ENCODE measurements at regions not wholly inside any gene's neighbourhood (a gene's known extent, or its start where the extent isn't known, plus 50 kb on each side); places are given as distances from the start of the nearest gene placed in this dataset.

DNA sequence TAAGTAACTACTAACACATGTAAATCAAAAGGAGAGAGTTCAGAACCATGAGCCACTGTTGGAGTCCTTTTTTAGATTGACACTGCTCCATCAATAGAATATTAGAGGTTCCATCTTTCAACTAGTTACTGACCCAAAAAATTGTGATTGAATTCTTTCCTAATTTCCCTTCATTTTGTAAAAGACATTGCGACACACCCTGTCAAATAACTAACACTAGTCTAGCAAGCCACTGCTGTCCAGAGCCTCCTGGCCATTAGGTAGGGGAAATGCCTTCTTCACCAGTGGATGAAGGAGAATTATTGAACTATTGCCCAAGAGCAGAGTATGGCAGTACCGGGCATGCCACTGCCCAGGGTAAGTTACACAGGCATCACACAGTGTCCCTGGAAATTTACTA lies 282.3 kb downstream of the FOXA2 start:
- WGBS, result 79% methylated on average over 2 of the region's 2 CpGs
- Histone ChIP-seq H3K9ac (ENCODE audit: low read depth in 1 of 2, low read length in 2 of 2) (no peak overlapping the region), H3K36me3 (ENCODE audit: control insufficient read depth in 4 of 4, insufficient read depth in 3 of 4, low read depth in 1 of 4, low read length in 3 of 4) (no peaks in the 10 kb centered on the region), H3K4me3 (ENCODE audit: low read depth in 1 of 3, low read length in 3 of 3) (no peak overlapping the region), H3K27ac (ENCODE audit: low read depth in 1 of 2, low read length in 2 of 2) (no peak overlapping the region), H3K9me3 (ENCODE audit: control insufficient read depth in 4 of 4, low read length in 3 of 4) (no peaks in the 10 kb centered on the region), H3K27me3 (ENCODE audit: control insufficient read depth in 4 of 4, insufficient read depth in 4 of 4, low read length in 3 of 4) (no peaks in the 10 kb centered on the region), H3K4me1 (ENCODE audit: control insufficient read depth in 4 of 4, insufficient read depth in 4 of 4, low read length in 3 of 4) (no peaks in the 10 kb centered on the region)
- DNase-seq (ENCODE audit: low spot score), result no peak
- TF ChIP-seq TAF1 (conservative IDR thresholded peaks at IDR 0.05), result no peak
- no peak for TF ChIP-seq RAD21 (IDR thresholded peaks at IDR 0.05)
- no peak for TF ChIP-seq REST (IDR thresholded peaks at IDR 0.05)
- TF ChIP-seq RXRA (IDR thresholded peaks at IDR 0.05), result no peak
- TF ChIP-seq SP1 (IDR thresholded peaks at IDR 0.05), result no peak
- TF ChIP-seq ZBTB33 (IDR thresholded peaks at IDR 0.05), result no peak
- no peak for TF ChIP-seq NR2F2 (IDR thresholded peaks at IDR 0.05)
- no peak for TF ChIP-seq GABPA (IDR thresholded peaks at IDR 0.05 in 1 of 2, conservative IDR thresholded peaks at IDR 0.05 in 1 of 2)
- no peak for TF ChIP-seq JUND (IDR thresholded peaks at IDR 0.05)
- TF ChIP-seq HNF4A (conservative IDR thresholded peaks at IDR 0.05), result no peak
- no peak for TF ChIP-seq FOXA1 (IDR thresholded peaks at IDR 0.05)
- no peak for TF ChIP-seq YY1 (IDR thresholded peaks at IDR 0.05)
- no peak for TF ChIP-seq ATF3 (IDR thresholded peaks at IDR 0.05)
- TF ChIP-seq, protein P1, sequence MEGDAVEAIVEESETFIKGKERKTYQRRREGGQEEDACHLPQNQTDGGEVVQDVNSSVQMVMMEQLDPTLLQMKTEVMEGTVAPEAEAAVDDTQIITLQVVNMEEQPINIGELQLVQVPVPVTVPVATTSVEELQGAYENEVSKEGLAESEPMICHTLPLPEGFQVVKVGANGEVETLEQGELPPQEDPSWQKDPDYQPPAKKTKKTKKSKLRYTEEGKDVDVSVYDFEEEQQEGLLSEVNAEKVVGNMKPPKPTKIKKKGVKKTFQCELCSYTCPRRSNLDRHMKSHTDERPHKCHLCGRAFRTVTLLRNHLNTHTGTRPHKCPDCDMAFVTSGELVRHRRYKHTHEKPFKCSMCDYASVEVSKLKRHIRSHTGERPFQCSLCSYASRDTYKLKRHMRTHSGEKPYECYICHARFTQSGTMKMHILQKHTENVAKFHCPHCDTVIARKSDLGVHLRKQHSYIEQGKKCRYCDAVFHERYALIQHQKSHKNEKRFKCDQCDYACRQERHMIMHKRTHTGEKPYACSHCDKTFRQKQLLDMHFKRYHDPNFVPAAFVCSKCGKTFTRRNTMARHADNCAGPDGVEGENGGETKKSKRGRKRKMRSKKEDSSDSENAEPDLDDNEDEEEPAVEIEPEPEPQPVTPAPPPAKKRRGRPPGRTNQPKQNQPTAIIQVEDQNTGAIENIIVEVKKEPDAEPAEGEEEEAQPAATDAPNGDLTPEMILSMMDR (IDR thresholded peaks at IDR 0.05; ENCODE audit: low read depth, low read length, missing input control), result no peak
- no peak for TF ChIP-seq FOXA2 (IDR thresholded peaks at IDR 0.05)
- TF ChIP-seq, protein P2, sequence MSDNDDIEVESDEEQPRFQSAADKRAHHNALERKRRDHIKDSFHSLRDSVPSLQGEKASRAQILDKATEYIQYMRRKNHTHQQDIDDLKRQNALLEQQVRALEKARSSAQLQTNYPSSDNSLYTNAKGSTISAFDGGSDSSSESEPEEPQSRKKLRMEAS (IDR thresholded peaks at IDR 0.05), result no peak
- TF ChIP-seq HNF4G (IDR thresholded peaks at IDR 0.05), result no peak
- no peak for TF ChIP-seq EGR1 (IDR thresholded peaks at IDR 0.05; ENCODE audit: low read depth in 2 of 2)

All from liver (tissue), 8 donors.